ENCODE measurements at regions not wholly inside any gene's neighbourhood (a gene's known extent, or its start where the extent isn't known, plus 50 kb on each side); places are given as distances from the start of the nearest gene placed in this dataset.

DNA sequence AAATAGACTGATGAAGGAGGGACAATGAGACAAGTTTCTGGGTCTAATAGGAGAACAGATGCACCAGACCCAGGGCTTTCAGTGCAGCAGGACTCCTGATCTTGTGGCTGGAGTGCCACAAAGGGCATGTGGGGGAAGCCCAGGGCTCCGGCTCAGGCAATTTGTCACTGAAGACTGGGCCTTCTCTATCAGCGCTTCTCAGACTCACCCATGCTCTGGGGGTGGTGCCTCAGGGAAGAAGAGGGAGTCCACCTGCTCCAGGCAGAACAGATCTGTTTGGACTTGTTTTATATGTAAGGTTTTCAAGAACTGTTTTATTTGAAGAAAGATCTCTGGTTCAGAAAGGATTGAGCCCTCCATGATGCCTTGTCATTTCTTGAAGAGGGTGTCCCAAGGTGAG lies 112.4 kb upstream of the TLE3 start:
- DNase-seq, result no peak

DNA sequence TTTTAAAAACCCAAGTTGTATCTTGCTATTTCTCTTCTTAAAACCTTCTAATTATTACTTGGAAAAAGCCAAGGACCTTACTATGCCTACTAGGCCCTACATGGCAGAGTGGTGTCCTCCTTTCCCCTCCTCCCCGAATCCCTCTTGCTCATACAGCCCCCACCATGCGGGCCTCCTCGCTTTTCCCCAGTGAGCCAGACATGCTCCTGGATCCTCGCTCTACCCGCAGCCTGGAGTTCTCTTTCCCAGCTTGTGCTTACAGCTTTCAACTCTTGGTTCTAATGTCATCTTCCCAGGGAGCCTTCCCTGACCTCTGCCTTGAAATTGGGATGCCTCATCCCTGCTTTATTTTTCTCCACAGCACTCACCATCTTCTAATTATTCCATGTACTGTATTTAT lies 111.8 kb upstream of the TLE3 start:
- DNase-seq, result no peak

DNA sequence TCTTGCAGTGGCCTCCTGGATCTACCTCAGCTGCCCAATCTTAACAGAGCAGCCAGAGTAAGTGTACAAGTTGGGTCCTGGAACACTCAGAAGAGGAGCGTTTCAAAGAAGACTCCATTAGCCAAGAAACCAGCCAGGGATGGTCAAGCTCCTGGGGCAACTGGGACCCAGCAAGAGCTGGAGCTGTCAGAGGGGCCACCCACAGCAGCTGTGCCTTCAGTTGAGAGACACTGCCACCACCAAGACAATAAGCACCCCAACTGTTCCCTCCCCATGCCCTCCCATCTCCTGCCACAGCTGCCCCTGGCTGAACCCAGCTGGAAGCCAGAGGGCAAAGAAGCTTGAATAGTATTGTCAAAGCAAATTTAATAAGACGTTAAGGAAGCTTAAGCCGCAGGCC lies 110.6 kb upstream of the TLE3 start:
- no peak for DNase-seq

DNA sequence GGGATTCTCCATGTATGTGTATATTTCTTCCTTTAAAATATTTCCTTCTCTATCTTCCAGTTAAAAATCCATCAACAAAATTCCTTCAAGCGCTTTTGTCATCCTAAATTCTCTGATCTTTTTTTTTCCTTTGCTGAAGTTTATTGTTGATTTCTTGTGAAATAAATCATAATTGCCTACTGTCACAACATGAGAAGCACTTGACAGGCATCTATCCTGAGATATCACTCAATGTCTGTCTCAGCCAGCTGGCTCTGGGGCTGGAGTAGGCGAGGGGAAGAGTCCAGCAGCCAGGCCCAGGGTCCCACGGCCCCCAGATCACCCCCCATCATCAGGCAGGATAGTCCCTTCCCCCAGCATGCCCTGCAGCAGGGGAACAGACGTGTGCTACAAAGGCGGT lies 109.0 kb upstream of the TLE3 start:
- DNase-seq, result no peak

DNA sequence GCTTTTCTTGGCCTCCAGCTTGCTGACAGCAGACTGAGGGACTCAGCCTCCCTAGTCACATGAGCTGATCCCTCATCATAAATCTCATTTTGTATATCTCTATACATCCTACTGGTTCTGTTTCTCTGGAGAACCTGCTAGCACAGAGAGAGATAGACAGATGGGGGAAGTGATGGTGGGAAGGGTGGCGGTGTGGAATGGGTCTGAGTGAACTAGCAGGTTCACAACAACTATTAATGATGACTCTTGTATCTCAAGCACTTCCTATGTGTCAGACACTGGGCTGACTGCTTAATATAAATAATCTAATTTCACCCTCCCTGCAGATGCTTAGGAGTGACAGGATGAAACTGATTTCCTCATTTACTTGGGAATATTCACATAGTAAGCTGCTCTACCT lies 106.9 kb upstream of the TLE3 start:
- DNase-seq, result no peak

DNA sequence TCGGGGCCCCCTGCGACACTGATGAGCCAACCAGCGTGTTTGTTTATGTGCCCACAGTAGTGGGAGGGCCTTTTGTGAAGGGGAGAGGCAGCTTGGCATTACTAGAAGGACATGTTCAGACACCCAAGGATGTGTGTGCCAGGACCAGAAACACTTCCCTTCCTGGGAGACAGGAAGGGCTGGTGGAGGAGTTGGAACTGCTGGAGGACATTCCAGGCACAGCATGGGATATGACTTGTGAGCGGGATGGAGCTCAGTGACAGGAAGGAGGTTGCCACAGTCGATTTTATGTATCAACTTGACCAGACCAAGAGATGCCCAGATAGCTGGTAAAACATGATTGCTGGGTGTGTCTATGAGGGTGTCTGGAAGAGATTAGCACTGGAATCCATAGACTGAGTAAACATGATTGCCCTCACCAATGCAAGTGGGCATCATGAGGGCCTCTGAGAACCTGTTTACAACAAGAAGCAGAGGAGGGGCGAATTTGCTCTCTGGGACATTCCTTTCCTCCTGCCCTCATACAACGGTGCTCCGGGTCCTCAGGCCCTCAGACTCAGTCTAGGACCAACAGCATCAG lies 106.4 kb upstream of the TLE3 start:
- DNase-seq, result no peak

DNA sequence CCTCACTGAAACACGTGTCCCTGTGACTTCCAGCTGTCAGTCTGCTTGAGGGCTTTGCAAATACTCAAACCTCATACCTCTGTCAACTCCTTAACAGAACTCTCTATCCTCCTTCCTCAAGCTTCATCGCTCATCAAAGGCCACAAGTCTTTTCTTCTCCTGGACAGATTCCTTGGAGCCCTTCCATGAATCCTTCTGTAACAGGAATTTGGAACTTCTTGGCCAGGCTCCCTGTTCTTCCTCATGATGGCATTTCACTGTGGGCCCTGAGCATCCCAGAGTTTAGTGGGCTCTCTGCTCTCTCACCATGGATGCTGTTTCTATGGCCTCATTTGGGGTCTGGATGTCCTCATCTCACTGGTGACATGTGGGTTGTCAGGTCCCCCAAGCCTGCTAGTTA lies 105.0 kb upstream of the TLE3 start:
- no peak for DNase-seq

DNA sequence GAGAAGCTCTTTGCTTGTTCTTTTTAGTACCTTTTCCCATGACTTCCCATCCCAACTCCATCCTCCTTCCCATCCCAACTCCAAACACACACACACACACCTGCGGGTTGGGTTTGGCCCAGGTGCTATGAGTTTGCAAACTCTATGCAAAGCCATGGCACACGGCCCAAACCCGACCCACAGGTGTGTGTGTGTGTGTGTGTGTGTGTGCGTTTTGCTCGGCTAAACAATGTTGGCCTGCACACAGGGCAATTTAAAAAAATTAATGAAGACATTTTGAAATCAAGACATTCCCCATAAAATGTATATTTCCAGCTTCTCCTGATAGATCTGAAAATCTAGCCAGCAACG lies 103.7 kb upstream of the TLE3 start:
- DNase-seq, result no peak

DNA sequence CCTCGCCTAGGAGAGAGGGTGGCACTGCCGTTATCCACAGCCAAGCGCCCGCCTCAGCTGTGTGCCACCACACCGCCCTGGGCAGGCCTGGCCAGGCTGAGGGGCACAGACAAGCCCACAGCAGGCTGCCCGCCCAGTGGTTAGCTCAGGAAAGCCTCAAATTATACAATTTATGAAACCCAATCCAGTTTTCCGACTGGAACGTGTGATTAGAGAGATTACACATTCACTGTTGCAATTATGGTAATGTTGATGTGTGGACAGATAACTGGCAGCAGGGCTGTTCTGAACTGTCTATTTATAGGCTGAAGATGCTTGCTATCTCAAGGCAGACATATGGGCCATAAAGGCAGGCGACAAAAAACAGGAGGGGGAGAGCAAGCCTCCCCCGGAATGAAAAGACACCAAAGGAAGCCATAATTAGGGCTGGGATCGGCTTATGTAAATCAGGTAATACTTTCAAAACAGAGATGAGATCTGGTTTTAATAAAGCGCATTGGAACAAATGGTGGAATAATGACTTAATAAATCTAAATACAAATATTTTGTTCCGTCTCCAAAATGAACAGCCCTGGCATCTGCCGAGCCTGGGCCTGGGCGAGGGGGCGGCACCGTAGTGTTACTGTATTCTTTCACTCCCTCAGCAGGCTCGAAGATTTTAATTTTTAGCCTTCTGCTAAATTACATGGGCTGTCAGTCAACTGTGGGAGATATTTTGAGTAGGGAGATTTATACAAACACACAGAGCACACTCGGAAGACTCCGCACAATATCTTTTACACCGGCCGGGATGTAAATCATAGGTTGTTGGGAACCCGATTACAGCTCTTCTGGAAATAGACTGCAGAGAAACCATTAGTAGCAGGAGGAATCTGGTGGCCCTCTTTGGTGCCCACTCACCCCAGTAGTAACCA lies 103.1 kb upstream of the TLE3 start:
- DNase-seq, result peak; percentile 84

DNA sequence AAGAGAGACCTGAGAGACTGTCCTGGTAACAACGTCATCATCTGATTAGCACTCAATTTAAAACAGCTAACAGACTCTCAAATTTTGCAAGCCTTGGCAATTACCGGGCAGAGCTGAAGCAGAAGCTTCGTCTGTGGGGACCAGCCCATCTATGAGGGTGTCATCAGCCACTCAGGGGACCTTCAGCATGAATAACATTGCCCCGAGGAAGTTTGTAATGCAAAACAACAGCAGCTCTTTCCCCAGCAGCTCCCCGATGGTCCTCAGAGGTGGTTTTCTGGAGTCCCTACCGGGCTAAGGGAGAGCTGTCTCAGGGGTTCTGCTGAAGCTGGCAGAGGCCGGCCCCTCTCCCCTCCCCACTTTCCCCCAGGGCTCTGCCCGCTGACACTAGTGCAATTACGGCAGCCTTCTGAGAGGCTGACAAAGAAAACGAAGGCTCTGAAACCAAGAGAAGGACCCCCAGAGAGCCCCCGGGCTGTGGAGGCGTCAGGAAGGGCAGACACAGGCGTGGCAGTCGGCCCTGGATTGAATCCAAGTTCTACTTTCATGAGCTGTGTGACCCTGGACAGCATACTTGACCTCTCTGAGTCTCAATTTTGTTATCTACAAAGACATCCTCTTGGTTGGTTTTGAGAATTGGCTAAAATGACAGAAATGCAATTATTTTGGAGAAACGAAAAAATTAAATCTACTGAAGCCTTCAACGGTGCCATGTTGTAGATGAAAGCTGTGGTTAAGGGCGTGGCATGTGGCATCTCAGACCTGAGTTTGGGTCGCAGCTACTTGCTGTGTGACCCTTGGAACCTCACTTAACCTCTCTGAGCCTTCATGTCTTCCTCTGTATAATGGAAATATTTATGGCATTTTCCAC lies 102.1 kb upstream of the TLE3 start:
- peak; percentile 52 for DNase-seq

DNA sequence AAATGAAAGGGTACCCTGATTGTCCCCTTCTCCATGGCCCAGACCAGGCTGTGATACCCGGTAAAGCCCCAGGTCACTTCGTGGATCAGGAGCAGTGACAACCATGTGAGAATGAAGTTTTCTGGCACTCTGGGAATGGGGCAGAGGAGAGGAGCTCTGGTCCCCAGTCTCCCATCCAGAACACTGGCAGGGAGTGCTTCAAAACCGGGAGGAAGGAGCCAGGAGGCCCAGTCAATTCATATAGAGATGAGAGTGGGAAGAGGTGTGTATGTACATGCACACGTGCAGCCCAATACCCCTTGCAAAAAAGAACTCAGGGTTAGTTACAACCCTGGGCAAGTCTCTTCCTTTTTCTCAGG lies 101.4 kb upstream of the TLE3 start:
- DNase-seq, result no peak

DNA sequence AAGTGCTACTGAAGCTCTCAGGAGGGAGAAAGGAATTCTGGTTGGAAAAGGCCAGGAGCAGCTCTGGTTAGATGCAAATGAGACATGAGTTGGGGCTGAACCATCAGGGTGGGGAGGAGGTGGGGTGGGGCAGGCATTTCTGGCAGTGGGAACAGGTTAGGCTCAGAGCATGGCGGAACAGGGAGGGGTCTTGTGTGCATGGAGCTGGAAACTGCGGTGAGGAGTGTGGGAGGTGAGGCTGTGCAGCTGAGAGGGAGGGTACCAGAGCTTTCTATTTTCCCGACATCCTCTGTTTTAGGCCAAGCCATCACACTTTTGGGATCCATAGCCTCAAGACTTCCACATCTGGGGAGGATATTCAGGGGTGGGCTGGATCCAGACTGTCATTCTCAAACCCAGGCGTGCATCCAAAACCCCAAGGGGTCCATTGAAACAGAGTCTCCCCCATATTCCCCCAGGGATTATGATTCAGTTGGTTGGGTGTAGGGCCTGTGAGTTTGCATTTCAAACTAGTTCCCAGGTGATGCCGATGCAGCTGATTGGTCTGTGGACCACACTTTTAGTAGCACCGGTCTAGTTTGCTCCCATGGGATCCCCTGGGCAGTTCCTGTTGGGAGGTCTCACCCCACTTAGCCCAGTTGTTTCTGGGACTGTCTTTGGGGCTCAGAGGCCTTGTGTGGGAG lies 100.9 kb upstream of the TLE3 start:
- DNase-seq, result no peak

DNA sequence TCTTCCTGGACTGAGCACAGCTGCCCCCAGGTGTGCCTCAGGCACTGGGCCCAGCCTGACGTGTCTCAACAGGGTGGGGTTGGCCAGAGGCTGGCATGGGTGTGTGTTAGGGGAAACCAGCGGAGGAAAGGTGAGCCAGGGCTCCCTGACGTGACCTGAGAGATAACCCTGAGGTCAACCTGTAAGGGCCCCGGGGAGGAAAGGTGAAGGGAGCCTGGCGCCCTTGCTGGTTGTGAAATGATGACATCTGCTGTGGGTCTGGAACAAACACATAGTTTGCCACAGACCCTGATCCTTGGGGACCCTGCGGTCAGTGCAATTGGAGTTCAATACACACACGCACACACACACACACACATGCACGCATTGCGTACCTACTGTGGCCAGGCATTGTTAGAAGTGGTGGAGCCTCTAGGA lies 100.2 kb upstream of the TLE3 start:
- no peak for DNase-seq

DNA sequence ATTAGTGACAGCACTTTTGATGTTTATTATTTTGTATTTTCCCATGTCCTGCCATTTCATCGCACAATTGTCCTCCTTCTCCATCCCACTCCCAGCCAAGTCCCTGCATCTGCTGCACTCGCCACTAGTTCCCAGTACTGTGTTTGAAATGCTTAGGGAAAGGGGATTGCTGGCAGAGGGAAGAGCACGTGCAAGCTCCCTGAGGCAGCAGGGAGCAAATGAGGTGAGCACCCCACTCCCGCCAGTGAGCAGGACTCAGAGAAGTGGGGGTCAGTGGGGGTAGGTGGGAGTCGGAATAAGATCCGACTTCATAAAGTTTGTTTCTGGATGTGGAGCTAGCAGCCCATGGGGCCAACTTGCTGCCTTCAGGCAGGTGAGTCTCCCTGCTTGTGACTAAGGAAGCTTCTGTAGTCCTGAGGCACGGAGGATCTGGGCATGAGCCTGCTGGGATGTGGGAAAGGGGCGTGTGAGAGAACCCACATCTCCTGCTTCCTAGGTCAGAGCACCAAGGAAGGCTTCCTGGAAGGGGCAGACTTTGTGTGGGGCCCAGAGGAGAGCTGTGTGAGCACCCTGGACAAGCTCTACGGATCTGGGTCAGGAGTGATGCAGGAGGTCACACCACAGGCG lies 99.7 kb upstream of the TLE3 start:
- no peak for DNase-seq

DNA sequence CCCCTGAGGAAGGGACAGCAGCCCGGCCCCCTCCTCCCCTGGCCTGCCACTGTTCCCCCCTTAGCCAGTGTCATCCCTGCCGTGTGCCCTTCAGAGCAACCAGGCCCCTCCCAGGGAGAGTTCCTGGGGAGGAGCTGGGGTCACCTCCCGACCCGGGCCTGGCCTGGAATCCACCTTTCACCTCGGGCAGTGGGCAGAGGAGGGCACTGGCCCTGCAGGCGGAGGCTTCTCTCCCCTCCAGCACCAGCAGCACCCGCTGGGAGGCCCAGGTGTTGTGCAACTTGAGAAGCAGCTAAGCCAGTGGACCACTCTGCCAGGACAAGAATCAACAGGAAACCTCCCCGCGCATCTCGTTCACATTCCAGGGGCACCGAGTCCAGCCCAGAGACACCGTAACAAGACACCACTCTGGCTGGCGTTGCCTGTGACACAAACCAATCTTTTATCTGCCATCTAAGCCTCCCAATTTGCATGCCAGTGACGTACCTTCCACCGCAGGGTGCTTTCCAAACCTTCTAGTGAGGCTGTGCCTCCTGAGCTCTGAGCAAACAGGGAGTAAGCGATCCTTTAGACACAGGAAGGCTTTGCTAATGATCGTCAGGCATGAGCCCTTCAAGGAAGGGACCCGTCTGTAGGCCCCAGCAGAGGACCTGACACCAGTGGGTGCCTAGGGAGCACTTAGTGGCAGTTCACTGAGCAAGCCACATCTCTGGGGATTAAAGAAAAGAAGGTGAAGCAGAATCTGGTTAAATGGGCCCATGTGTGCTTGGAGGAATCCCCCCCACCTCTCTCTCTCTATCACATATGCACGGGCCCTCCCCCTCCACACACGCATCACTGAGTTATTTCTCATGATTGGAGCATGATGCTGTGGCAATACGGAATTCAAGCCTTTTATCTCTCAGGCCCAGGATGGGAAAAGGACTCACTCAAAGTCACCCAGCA lies 98.9 kb upstream of the TLE3 start:
- DNase-seq, result no peak

DNA sequence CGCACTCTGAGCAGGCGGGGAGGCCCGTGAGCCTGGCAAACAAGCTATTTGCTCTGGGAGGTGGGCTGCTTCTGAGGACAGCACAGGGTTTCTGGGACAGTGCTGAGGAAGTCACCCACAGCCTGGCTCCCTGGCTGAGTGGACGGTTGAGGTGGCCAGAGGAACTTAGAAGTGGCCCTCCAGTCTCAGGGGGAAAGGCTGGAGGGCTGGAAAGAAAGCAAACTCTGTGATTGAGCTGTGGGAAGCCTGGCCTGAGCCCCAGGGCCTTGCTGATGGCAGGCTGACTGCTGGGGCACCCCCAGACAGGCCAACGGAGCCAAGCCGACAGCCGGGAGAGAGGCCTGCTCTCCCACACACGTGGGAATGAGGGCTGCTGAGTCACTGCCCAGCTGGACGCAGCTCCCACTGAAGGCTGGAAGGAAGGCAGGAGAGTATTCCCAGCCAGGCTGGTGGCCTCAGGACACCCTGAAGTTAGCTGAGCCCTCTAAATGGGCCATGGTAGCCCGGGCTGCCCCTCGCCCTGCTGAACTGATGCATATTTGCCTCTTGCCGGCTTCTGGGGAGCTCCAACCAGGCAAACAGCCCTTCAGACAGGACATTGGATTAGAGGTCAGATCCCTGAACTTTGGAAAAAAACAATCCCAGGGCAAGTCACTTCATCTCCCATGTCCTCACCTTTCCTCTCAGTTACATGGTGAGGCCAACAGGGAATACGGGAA lies 98.0 kb upstream of the TLE3 start:
- DNase-seq, result no peak

DNA sequence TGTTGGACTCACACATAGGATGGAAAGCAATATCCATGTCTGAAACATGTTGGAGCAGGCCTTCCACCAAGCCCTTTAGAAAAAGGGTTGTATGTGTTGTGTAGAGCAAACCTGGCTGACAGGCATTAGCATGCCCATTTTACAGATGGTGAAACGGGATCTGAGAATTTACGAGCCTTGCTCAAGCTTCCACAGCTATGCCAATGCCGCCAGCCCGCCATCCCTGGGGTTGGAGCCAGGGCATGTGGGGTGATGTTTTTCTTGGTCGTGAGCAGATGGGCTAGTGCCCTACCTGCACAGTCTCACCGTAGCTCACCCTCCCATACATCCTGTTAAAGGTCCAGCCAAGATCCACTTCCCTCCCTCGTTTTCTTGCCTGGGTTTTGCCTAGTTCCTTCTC lies 97.5 kb upstream of the TLE3 start:
- DNase-seq, result no peak

DNA sequence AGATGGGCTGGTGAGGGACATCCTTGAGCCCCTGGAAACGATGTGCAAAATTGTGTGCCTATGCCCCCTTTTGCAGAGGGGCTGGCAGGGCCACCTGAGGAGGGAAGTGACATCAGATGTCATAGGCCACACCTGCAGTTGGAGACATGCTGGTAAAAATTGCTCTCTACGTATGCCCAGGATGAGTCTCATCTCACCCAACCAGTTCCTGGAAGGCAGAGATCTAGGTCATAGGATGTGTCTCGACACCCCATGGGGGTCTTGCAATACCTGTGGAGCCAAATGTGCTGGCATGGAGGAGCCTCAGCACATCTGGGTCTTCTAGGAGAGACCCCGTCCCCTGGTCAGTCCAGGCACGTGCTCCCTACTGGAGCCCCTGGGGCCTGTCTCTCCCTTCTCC lies 96.5 kb upstream of the TLE3 start:
- DNase-seq, result no peak

DNA sequence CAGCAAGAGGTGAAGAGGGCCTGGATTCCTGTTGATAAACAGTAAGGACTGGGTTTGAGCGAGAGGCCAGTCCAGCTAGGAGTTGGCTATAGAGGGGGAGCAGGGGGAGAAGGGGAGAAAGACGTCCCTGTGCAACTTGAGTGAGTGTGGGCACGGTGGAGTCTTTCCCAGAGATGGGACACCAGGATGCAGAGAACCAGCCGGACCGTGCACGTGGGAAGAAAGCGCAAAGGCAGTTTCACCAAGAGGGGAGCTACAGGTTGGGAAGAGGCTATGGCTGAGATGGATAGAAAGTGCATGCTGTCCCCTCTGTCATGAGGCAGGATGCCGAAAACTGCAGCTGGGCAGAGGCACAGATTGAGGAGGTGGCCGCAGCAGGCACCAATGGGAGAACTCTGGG lies 96.0 kb upstream of the TLE3 start:
- DNase-seq, result no peak

DNA sequence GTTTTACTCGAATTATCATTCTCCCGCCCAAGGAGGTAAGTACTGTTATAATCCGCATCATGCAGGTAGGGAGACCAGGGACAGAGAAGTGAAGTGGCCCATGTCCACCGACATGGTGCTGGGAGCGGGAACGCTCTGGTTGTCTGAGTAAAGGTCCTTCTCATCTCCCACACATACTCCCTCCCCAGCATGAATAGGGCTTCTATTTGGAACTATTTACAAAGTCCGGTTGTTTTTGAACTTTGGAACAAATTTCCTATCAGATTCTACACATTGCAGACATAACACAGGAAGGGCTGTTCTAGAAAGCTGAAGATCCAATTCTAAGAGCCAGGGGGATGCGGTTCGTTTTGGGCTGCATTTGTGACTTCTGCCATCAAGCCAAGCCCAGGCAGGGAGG lies 94.8 kb upstream of the TLE3 start:
- no peak for DNase-seq

DNA sequence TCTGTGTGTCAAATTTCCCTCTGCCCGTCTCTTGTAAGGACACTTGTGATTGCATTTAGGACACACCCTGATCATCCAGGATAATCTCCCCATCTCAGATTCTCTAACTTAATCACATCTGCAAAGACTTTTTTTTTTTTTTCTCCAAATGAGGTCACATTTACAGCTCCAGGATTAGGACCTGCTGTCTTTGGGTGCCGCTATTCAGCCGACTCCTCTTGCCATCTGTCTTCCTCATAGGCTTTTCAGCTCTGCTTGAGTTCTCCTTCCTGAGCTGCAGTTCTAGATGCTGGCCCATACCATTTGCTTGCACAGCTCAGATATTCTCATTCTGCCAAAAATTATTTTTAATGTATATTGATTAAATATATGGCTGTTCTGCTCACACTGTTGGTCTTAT lies 94.3 kb upstream of the TLE3 start:
- DNase-seq, result no peak
